Mesothelial cell of epicardium (in vitro differentiated cells): ENCODE measurements at regions not wholly inside any gene's neighbourhood (a gene's known extent, or its start where the extent isn't known, plus 50 kb on each side); places are given as distances from the start of the nearest gene placed in this dataset.

Experiments
- DNase-seq, 2 experiments: peaks; one replicate each; pipeline ENCODE4 v3.0.0; 2021; ENCODE audit warnings: low spot score in 2 of 2; ENCODE audit not compliant: unreplicated experiment in 2 of 2
- H3K27ac Mint-ChIP-seq: 2 replicates; pipeline ENCODE4 v1.8.0; 2021; ENCODE audit warnings: mixed read lengths
- H3K27me3 Mint-ChIP-seq: 2 replicates; pipeline ENCODE4 v1.8.0; 2021; ENCODE audit warnings: low read depth, mixed read lengths
- H3K36me3 Mint-ChIP-seq: 2 replicates; pipeline ENCODE4 v1.8.0; 2021; ENCODE audit warnings: mixed read lengths
- H3K4me1 Mint-ChIP-seq: 2 replicates; pipeline ENCODE4 v1.8.0; 2021; ENCODE audit warnings: mixed read lengths
- H3K4me3 Mint-ChIP-seq: 2 replicates; pipeline ENCODE4 v1.8.0; 2021; ENCODE audit warnings: mild to moderate bottlenecking, moderate library complexity, mixed read lengths
- H3K9me3 Mint-ChIP-seq: 2 replicates; pipeline ENCODE4 v1.8.0; 2021; ENCODE audit warnings: mixed read lengths
- CTCF ChIP-seq: fragments of 200-600 bp; sonication (generic); IDR thresholded peaks from one replicate; pipeline ENCODE4 v1.5.0; 2021; ENCODE audit warnings: antibody characterized with exemption; ENCODE audit not compliant: unreplicated experiment

- H3K4me3 Mint-ChIP-seq, result no peak overlapping the region
- H3K4me1 Mint-ChIP-seq, result peaks cover 3% of the 10 kb centered on the region
These were observed 2012.5 kb upstream of the LRRTM1 start for GRCh38 chr2:82317012-82317411.

GRCh38 chr2:82316586-82316985 lies 2012.0 kb upstream of the LRRTM1 start:
- no peaks in the 10 kb centered on the region for H3K9me3 Mint-ChIP-seq

More at GRCh38 chr2:82317012-82317411, 2012.5 kb upstream of the LRRTM1 start:
- no peak for TF ChIP-seq CTCF
- H3K9me3 Mint-ChIP-seq, result no peaks in the 10 kb centered on the region
- no peaks in the 10 kb centered on the region for H3K27me3 Mint-ChIP-seq
- no peaks in the 10 kb centered on the region for H3K36me3 Mint-ChIP-seq
- no peak overlapping the region for H3K27ac Mint-ChIP-seq
- no peak for DNase-seq

GRCh38 chr2:82314836-82315472 lies 2010.4 kb upstream of the LRRTM1 start:
- Mint-ChIP-seq H3K4me1 (no peaks in the 10 kb centered on the region), H3K36me3 (no peaks in the 10 kb centered on the region), H3K4me3 (no peak overlapping the region), H3K9me3 (no peaks in the 10 kb centered on the region), H3K27me3 (no peaks in the 10 kb centered on the region), H3K27ac (no peak overlapping the region)
- no peak for DNase-seq
- TF ChIP-seq CTCF, result no peak

More at GRCh38 chr2:82316586-82316985, 2012.0 kb upstream of the LRRTM1 start:
- Mint-ChIP-seq H3K4me1 (peaks cover 3% of the 10 kb centered on the region), H3K27me3 (no peaks in the 10 kb centered on the region), H3K36me3 (no peaks in the 10 kb centered on the region), H3K4me3 (no peak overlapping the region), H3K27ac (no peak overlapping the region)
- TF ChIP-seq CTCF, result no peak
- DNase-seq, result no peak

- no peak overlapping the region for H3K4me3 Mint-ChIP-seq
- H3K36me3 Mint-ChIP-seq, result no peaks in the 10 kb centered on the region
- H3K27ac Mint-ChIP-seq, result no peak overlapping the region
- DNase-seq, result no peak
- no peak for TF ChIP-seq CTCF
- no peaks in the 10 kb centered on the region for H3K27me3 Mint-ChIP-seq
- H3K9me3 Mint-ChIP-seq, result no peaks in the 10 kb centered on the region
- H3K4me1 Mint-ChIP-seq, result no peaks in the 10 kb centered on the region
These were observed 2003.0 kb upstream of the LRRTM1 start for GRCh38 chr2:82307511-82307910.

- TF ChIP-seq CTCF, result no peak
- no peaks in the 10 kb centered on the region for H3K36me3 Mint-ChIP-seq
- H3K9me3 Mint-ChIP-seq, result peaks cover 12% of the 10 kb centered on the region
- H3K27ac Mint-ChIP-seq, result no peak overlapping the region
- no peak for DNase-seq
- H3K27me3 Mint-ChIP-seq, result no peaks in the 10 kb centered on the region
- no peaks in the 10 kb centered on the region for H3K4me1 Mint-ChIP-seq
- no peak overlapping the region for H3K4me3 Mint-ChIP-seq
These were observed 1997.0 kb upstream of the LRRTM1 start for GRCh38 chr2:82301506-82301905.

- H3K4me3 Mint-ChIP-seq, result no peak overlapping the region
- no peaks in the 10 kb centered on the region for H3K9me3 Mint-ChIP-seq
- no peak for TF ChIP-seq CTCF
These were observed 1984.9 kb upstream of the LRRTM1 start for GRCh38 chr2:82289446-82289845.

More at GRCh38 chr2:82289446-82289845, 1984.9 kb upstream of the LRRTM1 start:
- H3K27me3 Mint-ChIP-seq, result no peaks in the 10 kb centered on the region
- H3K4me1 Mint-ChIP-seq, result no peaks in the 10 kb centered on the region
- no peak overlapping the region for H3K27ac Mint-ChIP-seq
- no peak for DNase-seq
- no peaks in the 10 kb centered on the region for H3K36me3 Mint-ChIP-seq
